ENCODE measurements at regions not wholly inside any gene's neighbourhood (a gene's known extent, or its start where the extent isn't known, plus 50 kb on each side); places are given as distances from the start of the nearest gene placed in this dataset.
"Not testable (repeated sequence)": the region's sequence is repeated elsewhere in the genome, so short reads cannot be mapped to it uniquely, and the experiment has no call there.

DNA sequence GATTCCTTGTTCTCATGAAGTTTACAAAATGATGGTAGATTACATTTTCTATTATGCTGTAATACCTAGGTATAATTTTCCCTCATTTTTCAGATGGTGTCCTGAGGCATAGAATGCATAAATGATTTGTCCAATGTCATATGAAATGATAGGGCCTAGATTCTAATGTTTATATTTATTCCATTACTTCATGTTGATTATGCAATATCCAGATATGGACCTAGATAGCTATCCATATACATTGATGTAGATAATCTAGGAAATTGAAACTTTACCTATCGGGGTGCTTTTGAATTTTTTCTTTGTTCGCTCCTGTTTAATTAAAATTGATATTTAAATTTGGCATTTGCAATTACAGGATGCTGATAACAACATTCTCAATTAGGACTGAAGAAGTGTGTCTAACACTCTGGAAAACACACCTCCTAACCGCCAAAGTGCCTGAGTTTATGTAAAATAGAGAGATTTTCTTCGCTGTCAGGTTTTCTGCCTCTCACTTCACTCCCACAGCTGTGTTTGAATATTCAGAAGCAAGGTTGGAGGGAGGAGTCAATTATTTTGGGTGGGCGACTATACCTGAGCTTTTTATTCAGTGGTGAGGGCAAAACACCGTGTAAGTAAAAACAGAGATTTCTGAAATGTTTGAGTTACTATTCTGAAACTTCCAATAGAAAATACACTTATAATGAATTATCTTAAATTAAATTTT lies 164.4 kb upstream of the ATP2B1 start:
- no peak for DNase-seq

DNA sequence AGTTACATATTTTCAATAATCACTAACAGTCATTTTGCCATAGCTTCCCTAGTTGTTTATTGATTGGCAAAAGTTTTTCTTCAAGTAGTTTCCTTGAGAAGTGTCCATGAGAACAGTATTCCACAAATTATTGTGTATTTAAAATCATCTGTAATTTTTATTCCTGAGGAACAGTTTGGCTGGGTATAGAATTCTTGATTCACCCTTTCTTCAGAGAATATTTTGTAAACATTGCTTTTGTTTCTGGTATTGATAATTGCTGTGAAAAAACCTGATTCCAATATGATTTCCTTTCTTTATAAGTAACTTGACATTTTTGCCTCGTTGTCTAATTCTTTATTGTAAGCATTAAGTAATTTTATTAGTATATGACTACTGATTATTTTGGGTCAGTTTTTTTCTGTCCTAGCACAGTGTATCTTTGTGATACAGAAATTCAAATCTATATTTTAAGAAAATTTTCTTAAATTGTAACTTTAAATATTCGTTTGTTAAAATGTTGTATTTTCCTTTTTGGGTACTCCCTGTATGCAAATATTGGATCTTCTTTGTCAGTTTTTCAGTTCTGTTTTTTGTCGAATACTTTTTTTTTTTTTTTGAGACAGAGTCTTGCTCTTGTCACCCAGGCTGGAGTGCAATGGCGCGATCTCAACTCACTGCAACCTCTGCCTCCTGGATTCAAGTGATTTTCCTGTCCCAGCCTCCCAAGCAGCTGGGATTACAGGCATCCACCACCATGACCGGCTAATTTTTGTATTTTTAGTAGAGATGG lies 162.0 kb upstream of the ATP2B1 start:
- DNase-seq = no peak

DNA sequence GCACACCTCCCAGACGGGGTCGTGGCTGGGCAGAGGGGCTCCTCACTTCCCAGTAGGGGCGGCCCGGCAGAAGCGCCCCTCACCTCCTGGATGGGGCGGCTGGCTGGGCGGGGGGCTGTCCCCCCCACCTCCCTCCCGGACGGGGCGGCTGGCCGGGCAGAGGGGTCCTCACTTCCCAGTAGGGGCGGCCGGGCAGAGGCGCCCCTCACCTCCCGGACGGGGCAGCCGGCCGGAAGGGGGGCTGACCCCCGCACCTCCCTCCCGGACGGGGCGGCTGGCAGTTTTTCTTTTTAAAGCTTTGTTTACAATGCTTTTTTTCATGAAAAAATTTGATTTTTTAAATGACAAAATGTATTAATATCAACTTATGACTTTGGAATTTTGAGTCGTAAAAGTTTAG lies 159.0 kb upstream of the ATP2B1 start:
- not testable (repeated sequence) for DNase-seq

DNA sequence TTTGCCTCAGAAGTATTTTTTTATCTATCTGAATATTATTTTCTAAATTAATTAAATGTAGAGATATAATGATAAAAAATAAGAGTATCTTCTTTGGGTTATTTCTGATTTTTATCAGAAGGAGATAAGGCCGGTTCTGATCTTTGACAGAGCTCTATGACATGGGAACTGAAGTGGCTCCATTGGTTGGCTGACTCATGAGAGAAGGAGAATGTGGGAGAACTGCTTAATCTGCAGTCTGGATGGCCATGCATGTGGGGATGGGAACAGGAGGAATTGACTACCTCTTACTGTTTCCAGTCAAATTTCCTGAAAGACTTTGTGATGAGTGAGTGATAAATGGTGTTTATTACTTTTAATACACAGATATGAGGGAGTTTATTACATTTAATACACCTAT lies 155.8 kb upstream of the ATP2B1 start:
- no peak for DNase-seq

DNA sequence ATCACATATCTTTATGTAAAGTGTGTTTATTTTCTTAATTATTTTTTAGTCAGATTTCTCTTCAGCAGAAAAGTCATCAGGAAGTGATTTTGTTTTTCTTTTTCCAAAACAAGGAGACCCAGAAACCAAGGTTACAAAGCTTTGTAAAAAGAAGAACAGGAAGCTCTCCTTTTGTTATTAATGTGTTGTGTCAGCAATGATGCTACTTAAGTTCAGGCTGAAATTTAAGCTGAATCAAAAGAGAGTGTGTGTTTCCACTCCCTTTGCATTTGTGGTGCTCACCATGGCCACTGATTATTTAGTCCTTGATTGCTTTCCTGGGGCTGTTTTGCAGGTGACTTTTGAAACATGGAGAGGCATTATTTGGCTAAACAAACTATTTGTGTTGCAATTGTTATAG lies 155.3 kb upstream of the ATP2B1 start:
- DNase-seq = no peak

DNA sequence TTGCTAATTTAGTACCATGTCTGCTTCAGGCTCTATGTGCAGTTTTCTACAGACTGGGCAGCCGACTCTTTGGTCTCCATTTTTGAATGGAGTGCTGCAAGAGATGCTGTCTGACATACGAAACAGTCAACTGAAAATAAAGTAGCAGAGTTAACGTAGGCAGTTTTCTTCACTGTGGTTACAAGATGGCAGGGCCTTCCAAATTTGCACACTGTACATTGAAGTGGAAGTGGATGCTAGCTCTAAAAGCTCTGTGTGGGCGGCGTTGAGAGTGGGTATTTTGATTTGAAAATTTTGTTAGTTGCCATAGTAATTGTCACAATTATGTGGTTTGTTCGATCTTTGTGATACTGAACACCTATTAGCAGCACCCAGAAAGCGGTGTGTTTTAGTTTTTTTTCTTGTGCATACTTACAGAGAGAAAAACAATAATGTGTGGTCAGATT lies 154.9 kb upstream of the ATP2B1 start:
- DNase-seq = no peak

DNA sequence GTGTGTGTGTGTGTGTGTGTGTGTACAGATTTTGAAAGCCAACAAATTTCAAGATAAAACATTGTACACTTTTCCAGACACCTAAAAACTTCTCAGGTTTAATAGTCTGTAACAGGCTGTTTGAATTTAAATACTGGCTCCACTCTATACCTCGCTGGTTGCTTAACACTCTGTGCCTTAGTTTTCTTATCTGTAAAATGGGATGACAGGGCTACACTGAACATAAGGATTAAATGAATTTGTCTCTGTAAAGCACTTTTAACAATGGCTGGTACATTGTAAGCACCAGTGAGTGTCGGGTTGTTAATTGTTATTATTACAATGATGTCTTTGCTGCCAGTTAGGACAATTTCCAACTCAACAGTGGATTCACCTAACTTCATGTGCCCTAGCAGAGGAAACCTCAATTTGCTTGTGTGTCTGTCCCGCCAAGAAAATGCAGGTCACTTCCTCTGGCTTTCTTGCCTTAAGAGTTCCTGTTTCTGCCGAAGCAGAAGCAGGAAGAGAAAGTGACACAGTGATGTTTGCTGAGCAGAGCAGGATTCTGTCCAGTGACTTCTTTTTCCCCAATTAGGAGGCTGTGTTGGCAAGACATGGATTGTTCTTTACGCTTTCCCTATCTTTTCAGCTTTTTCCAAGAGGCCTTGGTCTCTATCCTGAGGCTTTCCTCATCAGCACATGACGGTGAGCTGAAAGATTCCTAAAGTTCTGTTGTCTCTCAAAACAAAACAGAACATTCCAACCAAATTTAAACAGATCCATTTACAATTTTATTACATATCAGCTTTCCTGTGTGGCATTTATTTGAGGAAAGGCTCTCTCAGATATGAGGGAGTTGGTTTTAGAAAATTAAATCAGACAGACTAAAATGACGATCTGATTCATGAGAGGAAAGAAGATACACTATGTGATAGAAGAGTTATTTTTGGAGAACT lies 154.1 kb upstream of the ATP2B1 start:
- no peak for DNase-seq

DNA sequence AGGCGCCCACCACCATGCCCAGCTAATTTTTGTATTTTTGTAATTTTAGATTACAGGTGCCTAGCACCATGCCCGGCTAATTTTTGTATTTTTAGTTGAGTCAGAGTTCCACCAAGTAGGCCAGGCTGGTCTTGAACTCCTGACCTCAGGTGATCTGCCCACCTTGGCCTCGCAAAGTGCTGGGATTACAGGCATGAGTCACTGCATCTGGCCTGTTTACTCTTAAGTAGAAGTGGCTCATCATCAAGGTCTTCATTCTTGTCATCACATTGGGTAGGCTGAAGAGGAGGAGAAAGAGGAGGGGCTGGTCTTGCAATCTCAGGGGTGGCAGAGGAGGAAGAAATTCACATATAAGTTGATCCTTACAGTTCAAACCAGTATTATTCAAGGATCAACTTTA lies 152.4 kb upstream of the ATP2B1 start:
- no peak for DNase-seq

DNA sequence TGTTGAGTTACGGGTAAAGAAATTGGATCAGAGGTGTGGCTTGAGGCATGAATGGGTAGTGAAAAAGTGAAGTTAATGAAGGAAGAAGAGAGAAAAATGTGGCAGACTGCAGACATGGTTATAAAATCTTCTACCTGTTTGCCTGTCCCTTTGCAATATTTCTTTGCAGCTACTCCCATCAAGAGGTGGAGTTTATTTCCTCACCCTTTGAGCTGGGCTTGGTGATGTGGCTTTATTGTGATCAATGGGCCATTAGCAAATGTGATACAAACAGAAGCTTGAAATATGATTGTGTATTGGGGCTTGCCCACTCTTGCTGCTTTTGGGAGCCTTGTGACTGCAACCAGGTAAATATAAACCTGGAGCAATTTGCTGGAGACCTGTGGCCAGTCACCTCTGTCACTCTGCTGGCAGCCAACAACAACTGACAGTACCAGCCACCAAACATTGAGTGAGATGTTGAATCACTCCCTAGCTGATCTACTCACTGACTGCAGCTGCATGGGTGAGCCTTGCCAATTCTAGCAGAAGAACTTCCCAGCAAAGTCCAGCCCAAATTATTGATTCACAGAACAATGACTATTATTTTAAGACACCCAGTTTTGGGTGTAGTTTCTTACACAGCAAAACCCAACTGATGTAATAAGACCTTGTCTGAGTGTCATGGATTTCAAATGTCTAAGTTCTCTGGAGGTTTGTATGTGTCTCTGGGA lies 151.0 kb upstream of the ATP2B1 start:
- no peak for DNase-seq

DNA sequence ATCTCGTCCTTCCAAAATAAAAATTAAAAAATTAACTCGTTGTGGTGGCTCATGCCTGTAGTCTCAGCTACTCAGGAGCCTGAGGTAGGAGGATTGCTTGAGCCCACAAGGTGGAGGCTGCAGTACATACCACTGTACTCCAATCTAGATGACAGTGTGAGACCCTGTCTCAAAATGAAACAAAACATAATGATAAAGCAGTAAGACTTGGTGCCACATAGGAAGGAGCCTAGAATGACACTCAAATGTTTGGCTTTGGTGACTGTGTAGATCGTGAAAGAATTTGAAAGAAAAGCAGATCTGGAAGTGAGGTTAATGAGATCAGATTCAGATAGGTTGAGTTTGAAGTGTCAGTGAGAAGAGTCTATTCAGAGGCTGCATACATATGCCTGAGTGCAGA lies 150.1 kb upstream of the ATP2B1 start:
- no peak for DNase-seq

DNA sequence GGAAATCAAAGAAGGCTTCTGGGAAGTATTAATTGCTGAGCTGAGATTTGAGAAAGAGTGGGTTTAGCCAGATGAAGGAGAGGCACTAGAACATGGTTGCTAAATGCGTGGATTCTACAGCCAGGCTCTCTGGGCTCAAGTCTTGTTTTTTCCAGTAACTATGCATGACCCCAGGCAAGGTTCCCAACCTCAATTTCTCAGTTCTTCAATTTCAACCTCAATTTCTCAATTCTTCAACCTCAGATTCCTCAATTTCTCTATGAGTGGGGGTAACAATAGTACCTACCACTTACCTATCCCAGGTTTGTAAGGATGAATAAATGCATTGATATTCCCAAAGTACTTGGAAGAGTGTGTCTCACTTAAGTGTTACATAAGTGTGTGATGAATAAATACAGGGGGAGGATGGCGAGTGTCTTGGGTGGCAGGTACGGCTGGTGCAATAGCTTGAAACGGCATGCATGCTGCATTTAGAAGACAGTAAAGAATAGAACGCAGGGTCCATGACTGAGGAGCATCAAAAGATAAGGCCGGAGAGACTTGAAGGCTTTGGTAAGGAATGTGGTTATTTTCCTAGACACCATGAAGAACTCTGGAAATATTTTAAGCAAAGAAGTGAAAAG lies 149.1 kb upstream of the ATP2B1 start:
- no peak for DNase-seq

DNA sequence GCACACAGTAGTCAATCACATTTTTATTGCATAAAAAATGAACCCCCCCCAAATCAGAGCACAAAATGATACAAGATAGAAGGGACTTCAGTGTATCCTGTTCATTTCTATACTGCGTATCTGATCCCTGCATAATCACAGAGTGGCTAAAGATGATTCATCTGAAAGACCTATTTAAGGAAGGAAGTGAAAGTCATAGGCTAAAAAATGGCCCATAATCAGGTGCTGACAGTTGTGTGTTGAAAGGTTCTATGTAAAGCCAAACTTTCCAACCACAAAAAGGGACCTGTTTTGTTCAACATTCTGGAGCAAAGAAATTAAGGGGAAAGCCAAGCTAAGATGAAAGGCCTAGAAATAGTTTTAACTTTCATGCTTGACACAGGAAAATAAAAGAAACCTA lies 147.8 kb upstream of the ATP2B1 start:
- no peak for DNase-seq

DNA sequence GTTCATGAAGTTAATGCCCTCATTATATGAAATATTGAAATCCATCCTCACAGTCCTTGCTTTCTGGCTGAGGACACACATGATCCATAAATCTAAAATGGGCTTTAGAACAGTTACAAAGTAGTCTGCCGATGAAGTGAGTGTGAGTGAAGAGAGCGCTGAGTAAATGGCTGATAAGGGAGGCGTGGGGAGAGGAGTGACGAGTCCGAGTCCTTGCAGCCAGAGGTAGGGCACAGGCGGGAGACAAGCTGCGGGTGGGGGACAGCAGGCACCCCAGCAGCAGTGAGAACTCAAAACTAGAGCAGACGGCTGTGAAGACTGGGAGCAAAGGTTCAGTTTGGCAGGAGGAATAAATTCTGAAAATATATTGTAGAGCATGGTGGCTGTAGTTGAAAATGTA lies 140.1 kb upstream of the ATP2B1 start:
- DNase-seq = no peak

DNA sequence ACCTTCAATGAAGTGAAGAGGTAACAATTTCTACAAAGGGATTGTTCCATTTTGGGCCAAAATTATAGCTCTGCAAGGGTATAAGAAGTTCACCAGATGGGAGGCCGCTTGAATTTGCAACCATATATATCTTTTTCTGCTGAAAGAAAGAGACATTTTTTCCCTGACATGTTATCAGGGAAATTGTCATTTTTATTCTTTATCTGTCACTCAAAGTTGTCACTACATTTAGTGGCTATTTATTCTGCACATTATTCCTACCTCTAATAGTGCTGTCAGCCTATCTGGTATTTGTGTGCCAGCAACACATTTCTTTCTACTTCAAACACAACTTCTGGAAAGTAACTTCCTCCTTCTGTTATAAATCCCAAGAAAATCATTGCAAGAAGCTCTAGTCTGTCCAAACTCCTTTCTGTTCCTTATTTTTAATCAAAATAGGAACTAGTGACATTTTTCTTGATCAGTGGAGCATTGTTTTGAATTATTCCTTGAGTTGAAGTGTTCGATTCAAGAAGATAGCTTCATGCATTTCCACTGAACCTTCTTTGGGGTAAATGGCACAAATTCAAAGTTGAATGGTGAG lies 137.9 kb upstream of the ATP2B1 start:
- DNase-seq = no peak

DNA sequence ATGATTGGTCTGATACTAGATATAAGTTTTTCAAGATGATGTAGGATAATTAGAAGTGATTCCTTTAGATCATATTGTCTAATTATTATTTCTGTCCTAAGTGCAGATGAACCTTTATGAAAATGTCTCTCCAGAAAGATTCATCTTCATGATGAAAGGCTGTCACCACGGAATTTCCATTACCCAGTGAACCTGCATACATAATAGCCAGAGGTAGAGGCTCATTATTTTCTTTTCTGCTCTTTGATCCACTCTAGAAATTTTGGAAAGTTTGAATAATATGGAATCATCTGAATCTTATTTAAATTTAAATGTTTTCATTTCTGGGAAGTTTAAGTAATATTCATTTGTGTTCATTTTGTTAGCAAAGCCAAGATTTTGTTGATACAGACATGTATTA lies 137.1 kb upstream of the ATP2B1 start:
- no peak for DNase-seq

DNA sequence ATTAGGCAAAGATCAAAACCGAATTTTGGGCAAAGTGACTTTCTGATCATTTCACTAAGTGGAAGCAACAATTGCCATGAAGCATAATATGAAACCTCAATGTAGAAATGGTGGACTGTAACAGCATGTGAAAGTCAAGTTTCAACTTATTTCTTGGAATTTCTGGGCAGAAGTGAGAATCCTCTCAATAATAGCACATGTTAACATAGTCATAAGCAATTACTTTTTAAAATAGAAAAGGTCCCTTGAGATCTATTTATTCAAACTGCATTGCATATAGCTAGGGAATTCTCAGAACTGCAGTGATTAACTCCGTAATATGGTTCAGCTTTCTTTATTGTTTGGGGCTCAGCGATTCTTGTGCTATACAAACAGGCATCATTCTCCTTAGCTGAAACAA lies 136.7 kb upstream of the ATP2B1 start:
- DNase-seq = no peak

DNA sequence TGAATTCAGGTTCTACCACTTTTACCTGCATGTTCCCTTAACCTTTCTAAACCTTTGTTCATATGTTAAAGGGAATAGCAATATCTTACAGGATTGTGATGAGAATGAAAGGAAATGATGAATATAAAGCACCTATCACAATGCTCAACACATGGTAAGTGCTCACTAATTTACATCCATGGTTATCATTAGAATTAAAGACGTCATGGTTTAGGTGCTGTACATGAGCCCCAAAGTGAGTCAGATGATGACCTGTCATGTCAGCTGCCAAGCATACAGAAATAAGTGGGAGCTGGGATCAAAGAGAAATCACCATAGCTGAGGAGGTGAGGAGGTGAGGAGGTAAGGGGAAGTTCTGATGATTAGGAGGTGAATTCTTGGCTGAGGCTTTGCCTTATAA lies 135.9 kb upstream of the ATP2B1 start:
- DNase-seq = no peak

DNA sequence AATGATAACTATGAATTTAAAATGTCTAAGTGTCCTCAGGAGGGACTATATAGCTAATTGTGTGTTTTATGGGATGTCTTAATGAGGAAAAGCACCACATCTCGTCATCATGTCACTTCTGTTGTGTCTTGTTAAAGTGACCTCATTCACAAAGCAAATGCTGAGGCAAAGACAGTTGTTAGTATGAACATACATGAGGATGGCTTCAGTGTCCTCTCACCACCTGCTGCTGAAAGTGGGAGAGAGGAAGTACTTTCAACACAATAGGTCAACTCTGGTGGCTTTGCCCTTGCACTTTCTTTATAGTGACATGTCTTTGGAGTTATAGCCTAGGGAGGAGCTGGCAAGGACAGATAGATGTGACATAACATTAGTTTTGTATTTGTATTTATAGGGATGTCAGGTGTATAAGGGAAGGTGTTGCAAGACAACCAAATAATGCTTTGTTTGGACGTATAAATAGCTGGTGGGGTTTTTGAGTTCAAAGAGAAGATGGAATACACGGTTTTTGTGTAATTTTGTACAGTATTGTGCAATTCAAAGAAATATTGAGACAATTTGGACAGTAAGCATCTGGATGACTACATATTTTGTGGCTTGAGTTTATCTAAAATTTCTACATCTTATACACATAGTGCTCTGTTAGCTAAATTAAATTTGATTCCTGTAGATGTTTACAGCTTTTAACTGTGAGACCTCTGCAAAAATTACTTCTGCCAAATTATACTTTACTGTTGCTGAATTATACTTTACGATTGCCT lies 131.7 kb upstream of the ATP2B1 start:
- DNase-seq = no peak

DNA sequence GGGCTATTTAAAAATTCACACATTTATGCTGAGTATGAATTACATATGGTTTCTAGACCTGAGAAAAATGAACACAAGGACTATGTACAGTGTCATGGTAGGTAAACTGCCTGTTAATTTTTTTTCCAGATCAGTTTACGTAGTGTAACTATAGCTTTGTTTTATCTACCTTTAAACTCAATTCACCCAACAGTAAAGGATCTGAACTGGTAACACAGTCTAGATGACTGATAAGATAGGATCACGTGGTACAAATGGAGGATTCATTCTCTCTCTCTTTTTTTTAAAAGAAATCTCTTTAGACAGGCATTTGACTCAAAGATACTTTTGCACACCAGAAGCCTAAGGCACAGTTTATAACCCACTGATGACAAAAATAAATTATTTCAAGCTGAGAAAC lies 130.8 kb upstream of the ATP2B1 start:
- DNase-seq = no peak

DNA sequence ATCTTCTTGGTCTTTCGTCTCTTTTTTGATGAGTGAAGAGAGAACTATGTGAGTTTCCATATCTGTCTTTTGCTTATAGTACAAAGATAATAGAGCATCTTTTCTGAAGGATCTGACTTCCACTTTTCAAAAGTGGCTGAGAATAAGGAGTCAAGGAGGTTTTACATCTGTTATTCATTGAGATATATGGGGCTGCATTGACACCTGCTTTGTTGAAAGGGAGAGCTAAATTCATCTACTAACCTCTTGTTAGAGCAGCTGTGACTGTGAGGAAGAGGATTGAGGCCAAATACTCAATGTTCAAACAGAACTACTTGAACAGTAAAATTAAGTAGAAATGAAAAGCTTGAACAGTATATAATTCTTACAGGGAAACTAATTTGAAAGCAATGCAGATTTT lies 130.2 kb upstream of the ATP2B1 start:
- DNase-seq = no peak

DNA sequence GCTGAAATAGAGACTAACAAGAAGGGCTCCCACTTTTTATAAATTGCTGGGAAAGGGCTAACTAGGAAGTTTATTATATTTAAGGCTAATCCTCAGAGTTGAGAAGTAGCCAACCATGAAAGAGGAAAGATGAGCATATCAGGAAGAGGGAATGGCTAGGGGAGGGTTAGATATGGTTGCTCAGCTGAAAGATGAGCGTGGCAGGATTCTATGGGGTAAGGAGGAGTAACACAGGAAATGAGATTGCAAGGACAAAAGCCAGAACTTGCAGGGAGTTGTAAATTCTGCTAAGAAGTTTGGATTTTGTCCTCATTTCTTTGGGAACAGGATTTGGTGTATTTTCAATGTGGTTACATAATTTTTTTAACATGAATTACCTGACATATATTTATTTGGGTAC lies 127.4 kb upstream of the ATP2B1 start:
- no peak for DNase-seq
